DOHH2 (cell line): ENCODE measurements at regions not wholly inside any gene's neighbourhood (a gene's known extent, or its start where the extent isn't known, plus 50 kb on each side); places are given as distances from the start of the nearest gene placed in this dataset.

ENCODE experiments used
- EZH2phosphoT487 ChIP-seq: fragments of 200-600 bp; sonication (generic); IDR thresholded peaks from 2 replicates; pipeline ENCODE4 v1.6.1; 2017; ENCODE audit warnings: borderline replicate concordance, mild to moderate bottlenecking, antibody characterized with exemption, low read length, moderate library complexity, mixed read lengths
- TF ChIP-seq, protein P1 (sequence below): fragments of 200-600 bp; sonication (generic); IDR thresholded peaks from one replicate; pipeline ENCODE4 v1.5.1; 2014; ENCODE audit warnings: antibody characterized with exemption, mild to moderate bottlenecking, low read depth, low read length; ENCODE audit not compliant: poor library complexity, severe bottlenecking

- TF ChIP-seq, protein P1, sequence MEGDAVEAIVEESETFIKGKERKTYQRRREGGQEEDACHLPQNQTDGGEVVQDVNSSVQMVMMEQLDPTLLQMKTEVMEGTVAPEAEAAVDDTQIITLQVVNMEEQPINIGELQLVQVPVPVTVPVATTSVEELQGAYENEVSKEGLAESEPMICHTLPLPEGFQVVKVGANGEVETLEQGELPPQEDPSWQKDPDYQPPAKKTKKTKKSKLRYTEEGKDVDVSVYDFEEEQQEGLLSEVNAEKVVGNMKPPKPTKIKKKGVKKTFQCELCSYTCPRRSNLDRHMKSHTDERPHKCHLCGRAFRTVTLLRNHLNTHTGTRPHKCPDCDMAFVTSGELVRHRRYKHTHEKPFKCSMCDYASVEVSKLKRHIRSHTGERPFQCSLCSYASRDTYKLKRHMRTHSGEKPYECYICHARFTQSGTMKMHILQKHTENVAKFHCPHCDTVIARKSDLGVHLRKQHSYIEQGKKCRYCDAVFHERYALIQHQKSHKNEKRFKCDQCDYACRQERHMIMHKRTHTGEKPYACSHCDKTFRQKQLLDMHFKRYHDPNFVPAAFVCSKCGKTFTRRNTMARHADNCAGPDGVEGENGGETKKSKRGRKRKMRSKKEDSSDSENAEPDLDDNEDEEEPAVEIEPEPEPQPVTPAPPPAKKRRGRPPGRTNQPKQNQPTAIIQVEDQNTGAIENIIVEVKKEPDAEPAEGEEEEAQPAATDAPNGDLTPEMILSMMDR: no peak
- TF ChIP-seq EZH2phosphoT487: no peak
Observed at GRCh38 chr5:164980480-164980879, 1475.1 kb downstream of the MAT2B start.
